NCI-H1092 treated with DMSO at 0.1 percent for 48 hours (cell line): ENCODE measurements at regions not wholly inside any gene's neighbourhood (a gene's known extent, or its start where the extent isn't known, plus 50 kb on each side); places are given as distances from the start of the nearest gene placed in this dataset.
"Not testable (repeated sequence)": the region's sequence is repeated elsewhere in the genome, so short reads cannot be mapped to it uniquely, and the experiment has no call there.

ENCODE experiments used
- DNase-seq: peaks from one replicate; lab custom pipeline; 2025; lab: John Stamatoyannopoulos, UW

DNA sequence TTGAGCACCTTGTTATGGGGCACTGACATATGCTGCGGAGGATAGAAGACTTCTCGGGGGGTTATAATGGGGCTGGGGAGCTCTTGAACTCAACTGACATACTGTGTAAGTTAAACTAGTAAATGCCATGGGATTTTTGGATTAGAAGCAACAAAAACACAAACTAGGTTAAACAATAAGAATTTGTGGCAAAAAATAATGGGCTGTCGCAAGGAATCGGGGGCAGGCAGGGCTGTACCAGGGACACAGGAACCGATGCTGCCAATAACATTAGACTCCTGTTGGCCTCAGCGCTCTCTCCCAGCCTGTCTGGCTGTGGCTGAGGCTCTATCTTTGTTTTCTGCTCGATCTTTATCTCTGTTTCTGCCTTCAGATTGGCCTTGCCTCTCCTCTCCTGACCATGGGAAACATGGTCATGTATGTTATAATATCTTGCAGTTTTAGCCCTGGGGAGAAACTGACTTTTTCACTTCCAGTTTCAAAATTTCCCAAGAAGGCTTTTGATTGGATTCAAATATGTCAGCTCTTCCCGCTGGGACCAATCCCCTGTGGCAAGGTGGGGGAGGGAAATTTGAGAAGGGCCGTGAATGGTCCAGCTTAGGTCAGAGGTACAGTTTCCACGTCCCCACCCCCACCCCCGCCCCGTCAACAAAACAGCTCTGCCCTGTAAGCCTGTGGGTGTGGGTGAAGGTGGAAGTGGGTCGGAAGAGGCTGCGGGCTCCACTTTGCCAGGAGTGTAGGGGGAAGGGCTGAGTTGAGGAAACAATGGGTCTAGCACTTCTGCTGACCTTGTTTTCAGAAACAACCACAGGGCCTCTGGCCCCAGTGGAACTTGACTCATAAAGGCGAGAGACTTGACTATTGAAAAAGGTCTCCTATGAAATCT, 161.1 kb upstream of the TBL1XR1 start:
- DNase-seq = peak; percentile 56

DNA sequence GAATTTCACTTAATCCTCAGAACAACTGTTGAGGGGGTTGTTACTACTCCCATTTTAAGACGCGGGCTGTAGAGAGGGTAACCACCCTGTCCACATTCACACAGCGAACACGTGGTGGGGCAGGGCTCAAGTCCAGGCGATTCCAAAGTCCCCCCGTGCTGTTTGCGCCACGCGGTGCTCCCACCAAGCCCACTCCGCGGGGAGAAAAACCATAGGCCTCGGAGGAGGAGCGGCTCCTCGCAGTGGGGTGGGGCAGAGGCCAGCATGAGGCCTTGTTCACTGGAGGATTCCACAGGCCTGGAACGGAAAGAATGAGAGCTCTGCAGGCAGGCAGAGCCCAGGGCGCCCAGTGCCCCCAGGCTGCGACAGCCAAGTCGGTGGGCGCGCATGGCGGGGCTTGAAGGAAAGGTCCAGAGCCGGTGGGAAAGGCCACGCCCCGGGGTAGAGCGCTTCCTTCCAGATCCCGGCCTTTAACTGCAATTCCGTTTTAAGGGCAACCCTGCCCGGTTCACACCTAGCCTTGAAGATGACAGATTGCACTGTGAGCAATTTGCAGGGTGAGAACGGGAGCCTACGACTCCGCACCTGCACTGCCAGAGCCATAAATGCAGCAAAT, 161.8 kb upstream of the TBL1XR1 start:
- peak; percentile 79 for DNase-seq

DNA sequence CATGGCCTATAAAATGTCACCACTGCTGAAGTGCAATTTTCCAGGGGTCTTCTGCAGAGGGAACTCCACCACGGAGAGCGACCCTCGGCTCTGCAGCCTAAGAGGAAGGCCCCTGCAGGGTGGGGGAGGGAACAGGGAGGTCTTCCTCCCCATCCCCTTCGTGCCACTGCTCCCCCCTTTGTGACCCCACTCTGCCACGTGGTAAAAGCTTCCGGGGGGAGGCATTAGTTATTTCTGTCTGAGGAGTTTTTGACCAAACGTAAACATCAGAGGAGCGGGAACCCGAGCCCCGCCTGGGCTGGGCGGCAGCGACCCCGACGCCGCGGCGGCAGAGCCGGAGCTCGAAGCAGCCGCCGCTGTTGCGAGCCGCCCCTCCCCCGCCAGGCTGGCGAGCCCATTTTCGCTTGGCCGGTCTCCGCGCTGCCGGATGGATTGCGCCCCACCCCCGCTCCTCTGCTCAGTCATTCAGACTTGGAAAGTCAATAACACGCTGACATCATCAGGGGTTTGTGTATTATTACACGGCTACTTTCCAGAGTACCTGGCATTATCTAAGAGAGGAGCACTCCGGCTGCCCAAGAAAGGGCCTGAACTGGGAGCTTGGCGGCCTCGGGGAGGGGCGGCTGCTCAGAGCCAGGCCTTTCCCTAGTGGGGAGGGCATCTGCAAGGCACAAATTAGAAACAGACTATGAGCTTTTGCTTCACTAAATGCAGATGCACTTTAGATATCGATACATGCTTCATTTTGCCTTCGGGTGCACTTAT, 162.5 kb upstream of the TBL1XR1 start:
- peak; percentile 98 for DNase-seq

DNA sequence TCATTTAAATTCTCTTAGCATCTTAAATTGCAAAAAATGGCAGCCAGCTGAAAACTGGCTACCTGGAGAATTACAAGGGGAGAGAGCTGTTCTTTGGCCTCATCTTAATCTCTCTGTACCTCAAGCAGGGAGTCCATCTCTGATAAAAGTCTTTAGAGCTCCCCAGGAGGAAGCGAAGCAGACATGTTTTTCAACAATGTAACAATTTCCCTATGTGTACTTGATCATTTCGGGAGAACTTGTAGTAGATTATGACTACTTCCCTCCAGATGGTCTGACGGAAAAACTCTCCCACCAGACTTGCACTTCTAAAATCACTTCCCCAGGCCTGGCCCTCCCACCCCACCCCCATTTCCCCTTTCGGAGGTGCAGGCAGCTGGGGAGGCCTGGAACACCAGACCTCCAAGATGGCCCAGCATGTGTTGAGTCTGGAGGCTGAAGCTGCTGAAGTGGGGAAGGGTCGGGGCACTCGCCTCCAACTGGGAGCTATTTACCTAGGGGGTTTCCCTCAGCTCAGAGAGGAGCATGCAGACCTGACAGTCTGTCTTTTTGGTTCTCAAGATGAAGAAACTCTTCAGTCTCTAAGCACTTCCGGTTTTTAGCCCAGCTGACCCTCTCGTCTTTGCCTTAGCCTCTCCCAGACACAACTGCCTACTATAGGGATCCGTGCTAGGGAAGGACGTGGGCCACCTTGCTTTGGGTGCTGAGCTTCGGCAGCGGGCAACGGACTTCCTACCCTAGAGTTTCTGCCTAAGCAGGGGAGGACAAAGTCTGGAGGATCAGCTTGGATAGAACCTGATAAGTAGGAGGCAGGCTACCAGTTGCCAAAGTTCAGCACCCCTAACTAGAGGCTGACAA, 164.0 kb upstream of the TBL1XR1 start:
- no peak for DNase-seq

DNA sequence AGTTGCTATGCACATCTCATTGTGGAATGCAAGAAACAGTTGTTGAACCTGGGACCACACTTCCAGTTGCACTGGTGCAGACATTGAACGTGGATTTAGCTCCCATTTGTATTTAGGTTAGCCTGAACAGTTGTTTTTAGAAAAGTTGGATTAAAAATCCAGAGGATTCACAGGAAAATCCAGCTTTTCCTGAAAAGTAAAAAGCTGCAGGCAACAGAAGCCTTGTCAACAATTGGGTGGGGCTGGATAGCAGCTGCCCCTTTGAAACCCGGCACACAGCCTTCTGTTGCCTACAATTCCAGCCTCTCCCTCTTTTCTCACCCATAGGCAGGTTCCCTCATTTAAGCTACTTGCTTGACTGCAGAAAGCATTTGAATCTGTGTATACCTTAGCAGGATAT, 165.3 kb upstream of the TBL1XR1 start:
- DNase-seq = peak; percentile 53

DNA sequence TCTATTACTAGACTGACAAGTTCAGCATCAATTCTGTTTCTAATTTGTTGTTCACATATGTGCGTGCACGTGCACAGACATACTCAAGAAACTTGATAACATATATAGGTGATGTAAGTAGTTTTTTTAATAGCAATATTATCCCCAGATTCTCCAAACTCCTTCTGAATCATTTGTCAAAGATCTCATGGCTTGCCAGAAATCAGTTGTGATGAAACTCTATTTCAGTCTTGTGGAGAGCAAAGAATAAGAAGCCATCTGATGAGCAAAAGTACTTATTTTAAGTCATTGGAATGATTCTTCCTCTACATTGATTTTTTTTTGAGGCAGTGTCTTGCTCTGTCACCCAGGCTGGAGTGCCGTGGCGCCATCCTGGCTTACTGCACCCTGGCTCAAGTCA, 167.0 kb upstream of the TBL1XR1 start:
- no peak for DNase-seq

DNA sequence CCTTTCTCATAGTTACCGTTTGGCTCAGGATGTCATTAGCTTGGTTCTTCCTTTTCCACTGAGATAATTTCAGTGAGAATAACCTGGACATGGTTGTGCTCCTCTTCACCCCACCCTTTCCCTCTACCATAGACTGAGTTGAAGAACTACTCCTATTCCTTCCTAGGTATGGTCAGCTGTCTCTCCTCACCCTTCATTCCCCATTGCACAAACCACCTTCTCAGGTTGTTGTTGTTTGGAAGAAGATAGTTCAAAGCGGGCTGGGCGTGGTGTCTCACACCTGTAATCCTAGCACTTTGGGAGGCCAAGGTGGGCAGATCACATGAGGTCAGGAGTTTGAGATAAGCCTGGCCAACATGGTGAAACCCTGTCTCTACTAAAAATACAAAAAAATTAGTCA, 168.0 kb upstream of the TBL1XR1 start:
- DNase-seq = not testable (repeated sequence)

DNA sequence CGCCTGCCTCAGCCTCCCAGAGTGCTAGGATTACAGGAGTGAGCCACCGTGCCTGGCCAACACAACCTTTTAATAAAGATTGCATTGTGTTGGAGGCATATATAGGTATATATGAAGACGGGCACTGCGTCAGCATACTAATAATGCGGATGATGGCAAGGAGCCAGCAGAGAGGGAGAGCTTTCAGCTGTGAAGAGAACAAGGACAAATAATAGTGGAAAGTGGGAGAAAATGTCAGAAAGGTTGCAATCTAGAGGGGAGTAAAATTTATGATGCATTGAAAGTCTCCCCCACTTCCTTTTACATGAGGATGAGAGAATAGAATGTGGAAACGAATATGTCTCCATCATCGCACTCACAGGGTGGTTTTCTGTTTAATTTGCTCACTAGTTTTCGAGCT, 170.5 kb upstream of the TBL1XR1 start:
- DNase-seq = no peak

DNA sequence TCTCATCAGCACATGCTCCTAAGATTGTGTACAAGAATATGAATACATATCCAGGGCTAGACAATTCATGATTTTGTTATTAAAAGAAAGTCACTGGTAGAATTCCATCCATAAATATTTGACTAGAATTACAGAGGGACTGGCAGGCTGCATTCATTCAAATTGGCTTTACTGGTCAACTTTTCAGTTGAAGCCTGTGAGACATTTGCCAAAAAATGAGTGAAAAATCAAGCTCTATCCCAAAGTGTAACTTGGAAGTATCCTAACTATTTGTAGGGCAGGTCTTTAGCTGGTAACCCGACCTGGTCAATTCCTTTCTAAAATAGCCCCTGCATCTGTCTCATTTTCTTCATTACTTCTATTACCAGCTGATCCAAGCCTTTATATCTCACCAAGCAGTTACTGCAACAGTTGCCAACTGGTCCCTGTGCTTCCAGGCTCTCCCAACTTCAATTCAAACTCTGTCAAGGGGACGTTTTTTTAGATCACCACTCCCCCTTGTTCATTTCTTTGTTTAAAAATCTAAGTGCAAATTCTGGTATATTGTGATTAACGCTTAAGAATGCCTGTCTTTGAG, 173.1 kb upstream of the TBL1XR1 start:
- DNase-seq = no peak

DNA sequence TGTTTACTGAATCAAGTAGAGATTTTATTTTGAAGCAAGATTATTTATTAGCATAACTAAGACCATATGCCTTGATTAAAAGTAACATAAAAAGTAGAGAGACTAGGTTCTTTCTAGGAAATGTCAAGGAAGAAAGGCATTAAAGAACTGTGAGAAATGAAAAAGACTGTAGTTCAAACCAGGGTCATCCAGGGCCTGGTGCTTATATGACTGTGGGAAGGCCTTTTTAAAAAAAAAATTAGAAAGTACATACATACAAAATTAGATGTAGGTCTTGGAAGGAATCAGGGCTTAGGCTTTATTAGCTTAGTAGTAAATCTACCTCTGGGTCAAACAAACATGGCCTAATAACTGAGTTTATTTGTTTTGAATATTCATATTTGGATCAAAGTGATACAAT, 173.9 kb upstream of the TBL1XR1 start:
- no peak for DNase-seq

DNA sequence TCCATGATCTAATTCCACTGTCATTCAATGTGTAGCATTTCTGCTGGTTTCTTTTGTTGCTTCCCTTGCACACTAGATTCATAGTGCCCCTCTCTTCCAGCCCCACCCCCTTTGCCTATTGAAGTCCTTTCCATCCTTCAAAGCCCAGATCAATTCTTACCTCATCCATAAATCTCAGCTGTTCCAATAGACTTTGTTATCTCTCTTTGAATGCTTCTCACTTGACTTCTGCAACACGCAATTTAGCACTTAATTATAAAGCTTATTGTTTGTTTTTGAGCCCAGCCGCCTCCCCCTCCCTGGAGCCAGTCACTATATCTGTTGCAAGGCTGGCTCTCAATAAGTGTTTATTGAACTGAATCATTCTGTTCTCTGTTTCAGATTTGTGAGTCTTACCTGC, 174.6 kb upstream of the TBL1XR1 start:
- DNase-seq = peak; percentile 93

DNA sequence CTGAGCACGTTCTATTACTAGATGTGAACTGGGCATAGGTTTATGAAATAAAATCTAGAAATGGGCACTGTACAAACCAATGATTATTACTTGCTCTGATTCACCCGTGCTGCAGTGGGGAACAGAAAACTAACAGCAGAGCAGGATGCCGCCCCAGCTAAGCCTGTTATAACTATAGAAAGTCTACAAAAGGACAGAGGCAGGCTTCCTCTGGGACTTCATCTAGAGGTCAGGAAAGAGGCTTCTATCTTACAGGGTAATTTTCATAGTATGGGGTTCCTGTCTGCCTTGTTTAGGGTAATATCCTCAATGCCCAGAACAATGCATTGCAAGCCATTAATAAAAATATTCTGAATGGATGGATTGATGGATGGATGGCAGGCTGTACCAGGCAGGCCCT, 177.0 kb upstream of the TBL1XR1 start:
- DNase-seq = no peak

DNA sequence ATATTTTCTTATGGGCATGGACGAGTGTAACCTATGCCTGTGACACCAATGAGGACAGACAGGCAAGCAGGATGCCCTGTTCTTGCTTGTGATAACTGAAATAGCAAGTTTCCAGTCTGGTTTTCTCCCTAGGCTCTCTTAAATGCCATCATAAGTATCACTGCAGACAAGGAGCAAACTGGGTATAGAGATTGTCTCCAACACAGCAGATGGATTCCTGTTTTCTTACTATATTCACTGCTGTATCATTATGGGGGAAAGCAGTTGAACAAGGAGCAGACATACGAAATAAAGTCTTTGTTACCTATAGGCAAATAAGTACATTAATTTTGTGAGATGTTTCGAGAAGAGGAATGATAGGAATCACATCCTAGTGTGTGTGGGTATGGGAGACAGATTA, 178.0 kb upstream of the TBL1XR1 start:
- DNase-seq = no peak

DNA sequence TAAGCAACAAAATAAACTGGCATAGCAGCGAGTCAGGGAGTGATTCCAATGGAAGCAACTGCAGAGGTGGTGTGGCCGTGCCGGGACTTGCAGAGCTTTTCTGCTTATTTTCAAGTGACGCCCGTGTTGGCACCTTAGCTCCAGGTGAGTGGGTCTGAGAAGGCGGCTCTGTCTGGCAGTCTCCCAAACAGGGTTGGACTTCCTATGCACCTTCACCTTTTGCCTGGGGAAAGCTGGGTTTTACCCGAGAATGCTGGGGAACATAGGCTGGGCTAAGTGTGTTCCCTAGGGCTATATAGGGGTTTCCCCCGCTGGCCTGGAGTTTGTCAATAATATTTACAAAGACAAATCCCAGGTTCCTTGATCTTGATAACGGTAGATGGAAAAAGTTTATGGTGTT, 179.9 kb upstream of the TBL1XR1 start:
- no peak for DNase-seq

DNA sequence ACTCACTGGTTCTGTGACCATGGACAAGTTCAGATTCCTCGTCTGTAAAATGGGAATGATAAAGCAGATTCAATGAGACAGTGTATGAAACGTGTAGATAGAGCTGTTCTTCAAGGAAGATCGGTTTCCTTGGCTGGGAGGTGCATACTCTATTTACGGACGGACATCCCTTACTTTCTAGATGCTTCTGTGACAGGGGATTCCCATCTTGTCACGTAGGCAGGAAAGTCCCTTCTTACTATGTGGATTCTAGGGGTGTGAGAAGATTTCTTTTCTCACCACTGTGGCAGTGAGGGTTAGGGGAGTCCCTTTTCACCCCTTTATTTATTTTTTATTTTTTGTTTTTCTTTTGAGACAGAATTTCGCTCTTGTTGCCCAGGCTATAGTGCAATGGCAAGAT, 180.9 kb upstream of the TBL1XR1 start:
- DNase-seq = no peak

DNA sequence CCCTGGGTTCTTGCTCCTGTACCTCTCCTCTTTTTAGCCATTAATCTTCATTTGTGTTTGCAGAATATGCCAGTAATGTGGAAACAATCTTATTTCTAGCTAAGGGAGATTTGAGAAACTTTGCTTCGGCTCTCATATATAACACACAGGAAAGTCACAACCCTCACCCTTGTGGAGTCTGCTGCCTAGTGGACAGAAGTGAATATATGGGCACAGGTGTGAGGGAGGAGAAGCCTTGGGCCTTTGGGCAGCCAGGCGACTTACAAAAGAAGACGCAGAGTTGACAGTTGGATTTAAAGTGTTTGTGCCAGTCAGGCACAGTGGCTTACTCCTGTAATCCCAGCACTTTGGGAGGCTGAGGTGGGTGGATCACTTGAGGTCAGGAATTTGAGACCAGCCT, 181.8 kb upstream of the TBL1XR1 start:
- no peak for DNase-seq

DNA sequence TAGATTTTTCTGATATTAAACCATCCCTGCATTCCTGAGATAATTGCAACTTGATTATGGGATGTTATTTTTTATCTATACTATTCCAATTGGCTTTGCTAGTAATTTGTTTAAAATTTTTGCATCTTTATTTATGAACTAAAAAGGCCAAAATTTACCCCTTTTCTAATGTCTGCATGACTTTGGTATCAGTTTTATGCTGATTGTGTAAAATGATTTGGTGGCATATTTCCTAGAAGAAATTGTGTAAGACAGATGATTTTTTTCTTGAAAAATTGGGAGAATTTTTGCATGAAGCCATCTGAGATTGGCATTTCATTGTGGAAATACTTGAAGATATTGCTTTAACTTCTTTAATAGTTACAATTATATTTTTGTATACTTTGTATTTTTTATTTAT, 183.8 kb upstream of the TBL1XR1 start:
- no peak for DNase-seq

DNA sequence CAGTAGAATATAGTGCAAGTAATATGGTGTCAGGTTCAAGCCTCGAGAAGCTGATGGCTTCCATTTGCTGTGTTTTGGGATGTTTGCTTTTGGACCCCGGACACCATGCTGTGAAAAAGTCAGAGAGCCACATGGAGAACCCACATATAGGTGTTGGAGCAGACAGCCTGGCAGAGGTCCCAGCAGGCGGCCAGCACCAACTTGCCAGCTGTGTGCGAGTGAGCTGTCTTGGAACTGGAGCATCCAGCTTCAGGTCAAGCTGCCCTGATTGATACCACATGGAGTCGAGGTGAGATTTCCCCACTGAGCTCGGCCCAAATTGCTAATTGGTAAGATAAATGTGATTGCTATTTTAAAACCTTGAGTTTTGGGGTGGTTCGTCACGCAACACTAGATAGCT, 185.7 kb upstream of the TBL1XR1 start:
- DNase-seq = no peak

DNA sequence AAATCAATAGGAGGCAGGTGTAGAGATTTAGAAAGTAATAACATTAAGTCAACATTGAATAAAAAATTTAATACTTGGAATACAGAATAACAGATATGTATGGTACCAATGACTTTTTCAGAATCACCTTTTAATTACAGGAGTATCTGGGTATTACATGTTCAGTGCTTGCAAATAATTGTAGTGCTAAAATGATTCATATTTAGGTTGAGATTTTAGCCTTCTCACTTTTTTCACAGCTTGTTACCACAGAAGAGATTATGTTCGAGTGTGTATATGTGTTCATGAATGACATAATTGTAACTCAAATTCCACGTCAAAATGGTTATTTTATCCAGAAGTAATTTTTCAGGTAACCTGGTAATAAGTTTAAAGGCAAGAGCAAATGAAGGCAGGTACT, 187.9 kb upstream of the TBL1XR1 start:
- no peak for DNase-seq

DNA sequence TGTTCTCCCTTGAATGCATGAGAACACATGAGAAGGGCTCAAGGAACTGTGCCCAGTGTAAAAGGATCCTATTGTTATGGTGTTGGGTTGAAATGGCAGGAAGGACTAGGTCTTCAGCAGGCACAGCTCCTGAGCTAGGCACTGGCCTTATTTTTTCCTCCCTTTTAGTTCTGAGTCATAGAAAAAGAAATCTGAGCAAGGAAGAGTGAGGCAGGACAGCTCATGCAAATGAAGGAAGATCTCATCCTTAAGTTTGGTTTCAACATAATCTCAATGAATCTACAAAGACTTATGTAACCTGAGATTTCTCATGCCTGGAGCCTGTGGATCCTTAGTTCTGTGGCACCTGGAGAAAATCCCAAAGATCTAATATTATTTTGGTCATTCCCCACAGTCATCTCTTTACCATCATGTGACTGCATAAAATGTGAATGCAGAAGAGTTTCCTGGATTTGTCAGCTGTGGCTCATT, 188.6 kb upstream of the TBL1XR1 start:
- no peak for DNase-seq

DNA sequence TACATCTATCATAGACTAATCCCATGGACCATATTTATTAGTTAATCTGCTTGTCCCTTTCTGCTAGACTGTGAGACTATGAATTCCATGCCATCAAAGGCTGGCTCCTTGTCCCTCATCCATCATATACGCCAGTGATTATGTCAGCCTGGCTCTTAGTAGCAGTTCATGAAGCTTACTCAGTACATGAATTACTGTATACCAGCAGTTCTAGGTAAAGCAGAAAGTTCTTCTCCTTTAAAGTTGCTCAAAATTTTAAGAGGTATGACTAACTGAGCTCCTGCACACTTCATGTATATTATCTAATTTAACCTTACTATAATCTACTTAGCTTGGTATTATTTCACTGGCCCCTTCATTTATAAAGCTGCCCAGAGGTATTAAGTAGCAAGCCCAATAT, 190.9 kb upstream of the TBL1XR1 start:
- no peak for DNase-seq
